Left hindlimb (tissue), 1 donor: ENCODE measurements at regions not wholly inside any gene's neighbourhood (a gene's known extent, or its start where the extent isn't known, plus 50 kb on each side); places are given as distances from the start of the nearest gene placed in this dataset.
A peak's percentile ranks its signal among the peaks of the same experiment; 100 is the strongest.

Source experiments
- DNase-seq: peaks from one replicate; pipeline ENCODE4 v3.0.0-alpha.2; 2018

DNA sequence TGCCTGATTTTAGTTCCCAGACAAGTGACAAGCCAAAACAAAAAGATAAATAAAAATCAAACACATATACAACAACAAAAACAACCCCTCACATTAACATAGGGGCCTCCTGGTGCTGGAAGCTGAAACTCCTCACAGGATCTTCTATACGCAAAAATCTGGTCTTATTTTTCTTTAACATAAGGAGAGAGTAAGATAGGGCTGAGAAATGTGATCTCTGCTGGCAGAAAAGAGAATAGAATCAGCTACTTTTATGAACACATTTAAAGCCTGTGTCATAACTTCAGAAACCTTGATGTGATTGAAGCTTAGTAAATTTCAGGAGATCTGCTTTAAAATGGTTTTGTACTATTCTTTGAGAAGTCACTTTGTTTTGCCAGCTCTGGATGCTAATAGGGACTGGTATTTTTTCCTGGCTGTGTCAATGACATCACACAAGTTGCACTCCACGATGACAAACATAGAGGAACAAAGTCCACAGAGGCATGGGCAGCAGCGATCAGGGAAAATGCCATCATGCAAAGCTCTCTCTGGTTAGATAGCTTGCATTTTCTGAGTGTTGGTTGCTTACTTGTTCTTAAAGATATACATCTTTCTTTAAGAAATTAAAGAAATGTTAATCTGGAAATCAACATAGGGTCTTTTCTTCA is 176.6 kb upstream of the SP4 start:
- DNase-seq, result no peak

DNA sequence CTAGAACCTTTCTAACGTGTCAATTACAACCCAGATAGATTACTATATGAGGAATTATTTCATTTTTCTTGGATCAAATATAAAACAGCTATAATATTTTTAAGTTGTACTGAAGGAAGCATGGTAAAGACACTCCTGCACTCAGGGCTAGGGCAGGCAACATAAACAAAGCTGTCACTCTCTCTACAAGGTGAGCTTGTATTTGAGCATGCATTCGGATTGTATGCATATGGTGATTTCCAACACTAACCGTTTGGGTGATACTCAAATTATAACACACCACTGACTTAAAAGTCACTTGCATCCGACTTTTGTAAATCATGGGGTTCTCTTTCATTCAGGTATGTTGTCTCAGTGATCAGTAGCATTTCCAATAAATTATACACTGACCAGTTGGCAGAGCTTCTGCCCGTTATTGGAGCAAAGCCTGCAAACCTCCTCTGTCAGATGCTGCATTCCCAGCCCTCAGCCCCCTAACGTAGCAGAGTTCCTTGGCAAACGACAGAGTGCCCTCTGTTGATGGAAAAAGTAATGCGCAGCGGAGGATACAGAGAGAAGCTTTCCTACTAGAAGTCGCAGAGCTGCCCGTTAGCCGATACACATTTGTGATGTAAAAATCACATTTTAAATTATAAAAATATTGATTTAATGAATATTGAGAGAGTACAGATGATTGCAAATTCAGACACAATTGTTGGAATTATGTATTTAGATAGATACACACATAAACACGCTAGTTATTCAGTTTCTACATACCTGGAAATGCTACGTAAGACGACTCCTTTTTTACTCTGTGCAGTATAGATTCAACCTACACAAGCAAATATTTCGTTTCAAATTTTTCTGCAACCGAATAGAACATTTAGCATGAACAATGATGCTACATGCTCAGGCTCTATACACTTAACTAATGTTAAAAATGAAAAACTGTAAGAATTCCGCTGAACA is 173.9 kb upstream of the SP4 start:
- DNase-seq, result peak; percentile 69

DNA sequence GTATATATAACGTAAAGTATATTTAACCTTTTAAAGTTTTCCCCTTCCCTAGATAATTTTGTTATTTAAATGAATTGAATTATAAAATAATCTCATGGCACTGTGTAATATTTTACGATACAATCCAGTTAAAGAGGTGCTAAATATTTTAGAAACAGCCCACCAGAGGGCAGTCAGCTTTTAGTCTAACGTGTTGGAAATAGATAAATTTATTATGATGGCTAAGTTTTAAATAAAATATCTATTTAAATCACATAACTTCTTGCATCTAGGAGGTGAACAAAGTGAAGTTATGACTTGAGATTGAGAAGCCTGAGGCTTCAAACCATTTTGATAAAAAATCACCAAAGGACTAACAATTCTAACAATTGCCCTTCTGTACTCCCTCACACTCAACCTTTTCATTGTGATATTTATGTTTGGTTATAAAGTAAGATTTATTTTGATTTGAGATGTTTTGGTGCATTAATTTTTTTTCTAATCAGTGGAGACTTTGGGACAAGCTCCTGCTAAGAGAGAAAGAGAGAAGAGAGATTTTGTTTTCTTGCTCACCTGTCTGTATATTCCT is 171.5 kb upstream of the SP4 start:
- no peak for DNase-seq

DNA sequence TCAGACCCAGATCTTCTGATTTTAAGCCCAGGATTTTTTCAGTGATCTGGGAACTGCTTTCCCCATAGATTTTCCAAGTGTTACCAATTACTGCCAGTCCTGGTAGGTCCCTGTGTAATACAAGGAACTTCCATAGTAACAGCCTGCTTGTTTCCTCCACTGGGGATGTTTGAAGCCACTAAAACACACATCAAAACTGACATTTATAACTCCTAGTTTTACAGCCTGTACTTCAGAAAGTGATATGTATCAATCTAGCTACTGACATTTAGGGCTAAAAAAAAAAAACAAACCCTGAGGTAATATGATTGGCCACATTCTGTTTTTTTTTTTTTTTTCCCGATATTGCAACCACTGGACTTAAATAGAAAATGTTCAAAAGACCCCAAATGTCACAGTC is 166.9 kb upstream of the SP4 start:
- no peak for DNase-seq

DNA sequence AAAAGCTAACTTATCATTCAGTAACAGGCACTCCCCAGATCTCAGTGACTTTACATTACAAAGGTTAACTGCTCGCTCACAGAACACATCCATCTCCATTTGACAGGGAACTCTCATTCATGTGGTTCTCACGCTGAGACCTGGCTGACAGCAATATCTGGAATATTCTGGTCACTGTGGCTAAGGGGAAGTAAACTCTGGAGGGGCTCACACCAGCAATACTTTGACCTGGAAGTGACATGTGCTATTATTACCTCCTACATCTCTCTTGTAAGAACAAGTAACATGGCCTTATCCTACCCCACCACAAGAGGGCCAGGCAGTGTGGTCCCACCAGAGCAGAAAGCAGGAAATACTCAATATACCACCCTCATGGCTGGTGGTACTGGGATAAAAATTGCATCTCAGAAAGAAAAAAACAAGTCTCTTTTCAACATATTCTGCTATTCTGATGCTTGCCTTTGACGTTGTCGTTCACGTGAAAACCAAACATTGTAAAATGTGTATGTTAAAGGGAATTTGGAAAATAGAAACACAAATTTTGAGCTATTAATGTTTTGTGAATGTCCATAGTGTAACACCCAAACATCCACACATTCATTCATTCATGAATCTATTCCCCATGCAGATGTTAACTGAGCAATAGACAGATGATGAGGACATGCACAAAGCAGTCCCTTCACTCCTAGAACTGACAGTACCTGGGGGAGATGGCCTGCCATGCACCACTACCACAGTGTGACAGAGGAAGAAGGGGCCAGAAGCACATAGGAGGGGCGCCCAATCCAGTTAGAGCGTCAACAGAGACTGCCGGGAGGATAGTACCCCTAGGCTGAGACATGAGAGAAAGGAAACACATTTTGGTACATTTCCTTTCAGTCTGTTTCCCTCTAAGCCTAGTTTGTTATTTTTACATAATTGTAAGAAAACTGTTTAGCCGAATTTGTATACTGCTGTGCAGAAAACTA is 166.0 kb upstream of the SP4 start:
- DNase-seq, result no peak

DNA sequence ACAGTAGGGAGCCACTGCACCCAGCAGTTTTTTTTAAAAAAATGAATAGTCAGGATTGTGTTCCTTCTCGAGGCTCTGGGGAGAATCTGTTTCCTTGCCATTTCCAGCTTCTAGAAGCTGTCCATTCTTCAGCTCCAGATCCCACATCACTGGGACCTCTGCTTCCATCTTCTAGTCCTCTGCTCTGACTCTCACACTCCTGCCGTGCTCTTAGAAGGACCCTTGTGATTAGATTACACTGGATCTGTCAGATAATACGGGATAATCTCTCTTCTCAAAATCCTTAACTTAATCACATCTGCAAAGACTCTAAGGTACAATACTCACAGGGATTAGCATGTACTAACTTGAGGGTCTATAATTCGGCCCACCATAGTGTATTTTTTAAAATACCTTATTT is 158.9 kb upstream of the SP4 start:
- no peak for DNase-seq

DNA sequence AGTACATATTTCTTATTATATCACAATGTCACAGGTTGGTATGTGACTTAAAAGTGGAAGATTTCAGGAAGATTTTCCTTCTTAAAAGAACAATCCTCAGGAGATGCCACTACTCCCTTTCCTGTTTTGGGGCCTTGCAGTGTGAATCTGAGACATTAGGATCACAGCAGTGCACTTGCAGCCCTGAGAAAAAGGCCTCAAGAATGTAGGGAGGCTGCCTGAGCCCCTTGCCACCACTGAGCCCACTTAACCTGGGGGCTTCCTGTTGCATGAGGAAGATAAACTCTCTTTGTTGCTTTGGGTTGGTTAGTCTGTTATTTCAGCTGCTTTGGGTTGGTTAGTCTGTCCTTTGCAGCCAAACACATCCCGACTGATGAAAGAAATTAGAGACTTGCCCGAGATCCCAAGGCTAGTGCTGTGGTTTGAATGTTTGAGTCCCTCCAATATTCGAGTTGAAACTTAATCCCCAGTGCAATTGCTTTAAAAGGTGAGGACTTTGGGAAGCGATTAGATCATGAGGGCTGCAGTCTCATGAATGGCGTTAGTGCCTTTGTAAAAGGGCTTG is 151.3 kb upstream of the SP4 start:
- DNase-seq, result no peak

DNA sequence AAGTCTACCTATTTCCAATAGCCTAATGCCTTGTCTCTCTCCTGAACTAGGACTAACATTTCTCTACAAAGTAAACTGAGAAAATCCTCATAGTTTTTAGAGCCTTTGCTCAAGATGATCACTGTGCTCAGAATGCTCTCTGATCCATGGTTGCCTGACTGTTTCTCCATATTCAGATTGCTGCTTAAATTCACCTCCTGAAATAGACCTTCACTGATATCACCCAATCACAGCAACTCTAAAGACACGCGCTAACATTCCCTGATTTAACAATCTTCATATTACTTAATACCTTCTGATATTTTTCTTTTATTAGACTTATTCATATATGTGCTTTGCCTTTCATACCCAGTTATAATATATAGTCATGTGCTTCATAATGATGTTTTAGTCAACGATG is 148.9 kb upstream of the SP4 start:
- DNase-seq, result no peak

DNA sequence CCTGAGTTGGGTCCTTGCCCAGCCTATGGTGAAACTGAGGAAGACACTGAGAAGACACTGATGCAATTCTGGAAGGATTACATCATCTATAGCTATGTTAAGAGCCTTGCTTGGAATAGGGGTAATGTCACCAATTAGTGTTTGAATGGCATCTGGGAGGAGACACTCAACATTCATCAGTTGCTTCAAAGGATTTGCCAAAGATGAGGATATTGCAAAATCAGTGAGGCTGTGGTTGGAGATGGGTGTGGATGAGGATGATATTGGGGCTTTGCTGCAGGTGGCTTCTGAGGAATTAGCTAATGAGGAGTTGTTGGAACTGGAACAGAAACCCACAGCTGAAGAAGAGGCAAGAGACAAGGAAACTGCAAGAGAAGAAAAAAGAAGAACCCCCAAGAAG is 146.7 kb upstream of the SP4 start:
- DNase-seq, result no peak

DNA sequence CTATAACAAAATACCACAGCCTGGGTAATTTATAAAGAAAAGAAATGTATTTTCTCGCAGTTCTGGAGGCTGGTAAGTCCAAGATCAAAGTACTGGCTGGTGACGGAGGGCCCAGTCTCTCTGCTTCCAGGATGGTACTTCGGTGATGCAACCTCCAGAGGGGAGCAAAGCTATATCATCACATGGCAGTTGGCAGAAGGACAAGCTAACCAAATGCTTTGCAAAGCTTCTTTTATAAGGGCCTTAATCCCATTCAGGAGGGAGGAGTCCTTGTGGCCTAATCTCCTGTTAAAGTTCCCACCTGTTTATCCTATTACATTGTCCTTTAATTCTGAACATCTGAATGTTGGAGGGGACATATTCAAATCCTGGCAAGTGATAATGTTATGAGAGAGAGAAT is 134.1 kb upstream of the SP4 start:
- no peak for DNase-seq

DNA sequence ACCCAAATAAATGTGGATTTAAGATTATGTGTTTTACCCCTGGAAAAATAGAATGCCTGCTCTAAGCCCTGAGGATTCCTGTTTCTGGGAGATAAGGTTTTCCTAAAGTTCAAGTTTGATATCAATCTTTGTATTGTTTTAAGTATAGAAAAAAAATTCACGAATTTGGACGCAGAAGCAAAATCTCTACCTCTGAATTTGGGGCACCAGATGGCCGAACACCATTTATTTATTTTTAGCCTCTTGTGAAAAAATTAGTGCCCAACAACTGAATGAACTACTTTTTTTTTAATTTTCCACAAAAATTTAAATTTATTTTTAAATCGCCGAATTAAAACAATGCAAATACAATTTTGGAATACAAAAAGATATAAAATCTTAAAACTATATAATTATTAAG is 128.1 kb upstream of the SP4 start:
- DNase-seq, result no peak

DNA sequence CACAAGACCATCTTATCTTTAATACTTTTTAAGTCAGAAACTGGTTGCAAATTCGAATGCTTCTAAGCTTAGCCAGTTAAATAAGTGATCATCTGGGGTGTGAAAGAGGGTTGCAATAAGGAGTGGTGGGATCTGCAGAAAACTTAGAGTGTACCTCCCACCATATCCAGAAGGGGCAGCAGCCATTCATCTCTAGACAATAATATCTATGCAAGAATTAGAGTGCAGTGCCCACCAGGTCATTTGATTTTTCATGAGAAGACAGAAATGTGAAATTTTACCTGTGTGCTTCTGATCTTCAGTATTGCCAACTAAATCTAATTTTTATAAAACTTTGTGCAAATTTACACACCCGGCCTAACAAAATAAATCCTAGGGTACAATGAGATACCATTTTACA is 127.2 kb upstream of the SP4 start:
- no peak for DNase-seq

DNA sequence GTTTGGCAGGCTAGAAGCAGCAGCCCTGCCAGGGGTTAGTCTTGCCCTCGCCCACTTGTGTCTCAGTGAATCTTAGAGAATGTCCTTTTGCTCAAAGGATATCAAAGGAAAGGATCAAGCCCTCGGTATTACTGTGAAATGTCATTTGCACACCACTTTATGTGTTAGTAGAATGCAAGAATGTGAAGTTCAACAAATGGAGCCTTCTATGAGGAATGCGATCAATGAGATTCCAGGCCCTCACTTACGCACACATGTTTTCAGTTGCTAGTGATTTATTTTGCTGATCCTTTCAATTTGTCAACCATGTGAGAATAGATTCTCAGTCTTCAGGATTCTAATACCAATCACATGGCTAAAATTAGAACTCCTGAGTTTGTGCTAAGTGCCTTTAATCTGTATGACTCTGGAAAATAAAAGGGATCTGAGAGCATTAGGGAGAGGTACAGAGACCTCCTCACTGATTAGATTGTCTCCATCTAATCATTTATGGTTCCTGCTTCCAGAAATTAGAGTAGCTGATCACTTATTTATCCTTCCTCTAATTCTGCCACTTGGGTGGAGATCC is 123.0 kb upstream of the SP4 start:
- no peak for DNase-seq

DNA sequence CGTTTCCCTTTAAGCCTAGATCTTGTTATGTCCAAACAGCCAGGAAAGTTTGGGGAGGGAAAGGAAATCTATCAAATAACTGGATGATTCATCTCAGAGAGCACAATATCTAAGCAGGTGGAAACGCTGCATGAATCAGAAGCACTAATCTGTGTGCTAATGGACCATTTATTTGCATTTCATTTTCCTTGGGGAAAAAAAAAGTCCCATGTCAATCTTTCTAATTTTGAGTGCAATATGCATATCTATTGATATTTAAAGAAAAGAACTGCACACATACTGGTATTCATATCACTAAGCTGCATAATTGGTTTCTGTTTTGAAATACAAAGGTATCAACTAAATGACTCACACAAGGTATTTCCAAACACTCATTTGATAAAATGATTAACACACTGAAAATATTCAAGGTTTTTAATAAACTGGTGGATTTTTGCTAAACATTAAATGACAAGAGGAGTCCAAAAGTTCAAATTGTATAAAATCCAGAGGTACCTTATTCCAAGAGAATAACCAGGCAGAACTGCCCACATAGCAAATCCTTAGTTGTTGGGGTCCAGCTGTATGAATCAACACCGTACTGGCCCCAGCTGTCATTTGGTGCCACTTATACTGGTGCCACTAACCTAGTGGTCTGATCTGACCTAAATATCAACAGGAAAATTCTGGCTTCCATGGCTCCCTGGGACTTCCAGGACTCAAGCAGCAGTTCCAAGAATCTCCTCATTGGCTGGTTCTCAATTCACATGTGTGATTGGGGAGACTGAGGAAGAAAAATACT is 122.2 kb upstream of the SP4 start:
- no peak for DNase-seq

DNA sequence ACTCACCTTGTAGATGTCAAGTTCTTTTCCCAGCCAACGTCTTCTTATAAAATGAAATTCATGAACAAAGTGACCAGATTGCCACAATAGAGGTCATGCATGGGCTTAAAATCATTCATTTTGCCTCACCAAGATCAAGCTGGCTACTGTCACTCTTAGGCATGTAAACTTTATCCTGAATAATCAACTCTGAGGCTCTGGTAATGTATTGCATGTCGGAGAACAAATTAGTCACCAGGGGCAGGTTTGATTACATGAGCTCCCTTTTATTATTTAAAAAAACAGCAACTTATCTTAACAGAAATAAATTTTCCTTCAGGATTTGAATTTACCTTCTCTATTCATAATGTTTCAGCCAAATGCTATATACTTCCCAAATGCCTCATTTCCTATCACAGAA is 112.9 kb upstream of the SP4 start:
- DNase-seq, result no peak

DNA sequence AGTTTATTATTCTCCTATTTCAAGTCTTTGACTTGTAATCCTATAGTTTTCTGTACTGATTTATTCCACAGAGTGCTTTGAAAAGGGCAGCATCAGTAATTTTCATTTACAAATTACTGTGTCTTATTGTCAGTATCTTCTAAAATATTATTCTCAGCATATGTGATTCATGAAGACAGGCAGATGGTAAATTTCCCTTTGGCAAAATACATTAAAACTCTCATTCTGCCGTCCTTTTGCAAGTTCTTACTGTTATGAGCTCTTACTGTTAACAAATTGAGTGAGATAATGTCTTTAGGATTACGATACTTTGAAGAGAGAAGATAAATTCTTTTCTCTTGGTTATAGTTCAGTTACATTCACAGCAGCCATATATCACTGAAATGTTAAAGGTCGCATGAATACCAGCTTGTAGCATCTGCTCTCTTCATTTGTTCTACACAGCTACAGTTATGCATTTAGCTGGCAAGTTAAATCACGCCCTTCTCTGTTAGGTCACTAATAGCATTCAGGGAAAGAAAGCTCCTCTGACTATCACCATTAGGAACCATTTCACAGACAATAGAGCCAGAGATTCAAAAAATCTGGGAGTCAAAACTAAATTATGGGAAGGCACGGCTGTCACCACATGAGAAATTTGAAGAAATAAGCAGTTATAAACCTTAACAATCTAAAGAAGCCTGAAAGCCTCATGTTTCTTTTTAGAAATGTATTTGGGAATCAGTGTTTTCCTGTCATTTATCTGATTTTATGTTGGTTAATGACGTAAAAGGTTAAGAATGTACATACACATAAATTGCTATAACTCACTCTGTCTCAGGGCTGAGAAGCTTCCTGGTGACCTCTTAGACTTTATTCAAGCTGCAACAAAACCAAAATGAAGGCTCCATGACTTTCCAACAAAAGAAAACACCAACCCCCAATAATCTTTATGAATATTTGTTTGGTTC is 109.6 kb upstream of the SP4 start:
- DNase-seq, result no peak

DNA sequence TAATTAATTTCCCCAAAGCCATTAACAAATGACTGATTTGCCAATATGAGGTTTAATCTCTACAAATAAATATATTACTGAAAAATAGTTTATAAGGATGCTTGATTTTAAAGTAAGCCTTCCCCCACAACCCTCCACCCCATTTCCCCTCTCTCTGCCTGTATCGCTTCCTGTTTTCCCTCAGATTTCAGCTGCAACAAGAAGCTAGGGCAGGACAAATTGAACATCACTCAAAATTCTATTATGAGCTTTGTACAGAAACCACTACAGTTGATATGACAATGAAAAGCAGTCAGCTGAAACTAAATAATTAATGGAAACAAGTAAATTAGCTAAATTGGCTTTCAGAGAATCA is 109.0 kb upstream of the SP4 start:
- DNase-seq, result no peak

DNA sequence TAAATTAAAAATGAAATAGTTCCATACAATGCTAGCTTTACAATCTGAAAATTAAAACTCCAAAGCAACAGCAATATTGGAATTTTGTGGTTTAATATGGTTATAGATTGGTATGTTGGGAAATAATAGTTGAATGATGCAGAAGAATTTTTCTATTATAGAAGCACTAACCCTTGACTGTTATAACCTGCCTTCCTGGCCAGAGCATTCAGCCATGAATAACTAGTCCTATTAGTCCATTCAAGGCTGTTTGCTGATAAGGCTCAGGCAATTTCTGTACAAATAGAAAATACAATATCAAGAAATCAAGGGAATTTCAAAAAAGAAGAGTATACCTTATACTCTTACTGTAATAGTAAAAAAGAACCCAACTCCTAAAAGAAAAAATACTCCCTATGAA is 101.6 kb upstream of the SP4 start:
- no peak for DNase-seq

DNA sequence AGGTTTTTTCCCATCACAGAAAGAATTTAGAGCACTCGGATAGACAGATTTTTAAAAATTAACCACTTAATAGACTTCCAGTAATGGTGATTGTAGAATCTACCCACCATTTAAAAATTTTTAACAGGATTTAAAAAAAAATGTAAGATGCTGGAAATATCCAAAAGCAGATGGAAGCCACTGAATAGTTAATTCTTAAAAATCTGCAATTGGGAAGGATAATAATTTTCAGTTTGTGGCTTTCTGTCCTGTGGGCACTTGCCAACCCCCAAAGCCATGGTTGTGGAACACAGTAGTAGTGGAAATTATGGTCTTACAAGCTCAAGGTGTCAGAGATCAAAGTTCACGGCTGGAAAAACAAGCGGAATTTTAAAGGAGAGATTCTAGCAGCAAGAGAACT is 101.0 kb upstream of the SP4 start:
- DNase-seq, result no peak
